ENCODE measurements at regions not wholly inside any gene's neighbourhood (a gene's known extent, or its start where the extent isn't known, plus 50 kb on each side); places are given as distances from the start of the nearest gene placed in this dataset.

GRCh38 chr5:14057289-14057688, 85.9 kb upstream of the TRIO start:
- Histone ChIP-seq H3K27ac (ENCODE audit: control insufficient read depth, insufficient read depth, low read length) (no peak overlapping the region), H3K9me1 (ENCODE audit: control insufficient read depth, extremely low read depth, insufficient read depth, low read length) (no peaks in the 10 kb centered on the region), H3K27me3 (ENCODE audit: control insufficient read depth, extremely low read depth, insufficient read depth, low read length) (no peaks in the 10 kb centered on the region), H3K36me3 (ENCODE audit: control insufficient read depth in 2 of 2, extremely low read depth in 1 of 2, insufficient read depth in 2 of 2, low read length in 2 of 2) (no peaks in the 10 kb centered on the region), H2AFZ (ENCODE audit: control insufficient read depth, low read length) (no peak overlapping the region), H3K4me1 (ENCODE audit: control insufficient read depth, extremely low read depth, insufficient read depth, low read length) (peaks cover 9% of the 10 kb centered on the region), H3K9me3 (ENCODE audit: control insufficient read depth, low read depth, low read length) (no peaks in the 10 kb centered on the region), H3K79me2 (ENCODE audit: control insufficient read depth, insufficient read depth, low read length) (no peaks in the 10 kb centered on the region), H4K20me1 (ENCODE audit: control insufficient read depth, extremely low read depth, insufficient read depth, low read length) (no peaks in the 10 kb centered on the region), H3K4me3 (ENCODE audit: control insufficient read depth in 2 of 3, extremely low read depth in 1 of 3, insufficient read depth in 2 of 3, low read depth in 1 of 3, low read length in 3 of 3) (no peak overlapping the region), H3K9ac (ENCODE audit: control insufficient read depth, extremely low read depth, insufficient read depth, low read length) (no peak overlapping the region), H3K4me2 (ENCODE audit: control insufficient read depth, extremely low read depth, insufficient read depth, low read depth, low read length) (no peak overlapping the region)
- dilution Hi-C loops (cut with MboI; ENCODE audit: extremely low pct_ligation_motif_present, low sequenced_read_pairs), result no loop called here
- TF ChIP-seq, protein P1, sequence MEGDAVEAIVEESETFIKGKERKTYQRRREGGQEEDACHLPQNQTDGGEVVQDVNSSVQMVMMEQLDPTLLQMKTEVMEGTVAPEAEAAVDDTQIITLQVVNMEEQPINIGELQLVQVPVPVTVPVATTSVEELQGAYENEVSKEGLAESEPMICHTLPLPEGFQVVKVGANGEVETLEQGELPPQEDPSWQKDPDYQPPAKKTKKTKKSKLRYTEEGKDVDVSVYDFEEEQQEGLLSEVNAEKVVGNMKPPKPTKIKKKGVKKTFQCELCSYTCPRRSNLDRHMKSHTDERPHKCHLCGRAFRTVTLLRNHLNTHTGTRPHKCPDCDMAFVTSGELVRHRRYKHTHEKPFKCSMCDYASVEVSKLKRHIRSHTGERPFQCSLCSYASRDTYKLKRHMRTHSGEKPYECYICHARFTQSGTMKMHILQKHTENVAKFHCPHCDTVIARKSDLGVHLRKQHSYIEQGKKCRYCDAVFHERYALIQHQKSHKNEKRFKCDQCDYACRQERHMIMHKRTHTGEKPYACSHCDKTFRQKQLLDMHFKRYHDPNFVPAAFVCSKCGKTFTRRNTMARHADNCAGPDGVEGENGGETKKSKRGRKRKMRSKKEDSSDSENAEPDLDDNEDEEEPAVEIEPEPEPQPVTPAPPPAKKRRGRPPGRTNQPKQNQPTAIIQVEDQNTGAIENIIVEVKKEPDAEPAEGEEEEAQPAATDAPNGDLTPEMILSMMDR (optimal IDR thresholded peaks at IDR 0.05 in 1 of 3, IDR thresholded peaks at IDR 0.05 in 1 of 3, conservative IDR thresholded peaks at IDR 0.05 in 1 of 3; ENCODE audit: extremely low read depth in 1 of 3, insufficient read depth in 2 of 3, low read length in 3 of 3), result no peak
- TF ChIP-seq EZH2 (IDR thresholded peaks at IDR 0.05; ENCODE audit: low read length), result no peak
- no peak for DNase-seq (ENCODE audit: low read depth, low spot score)
- FAIRE-seq, result no peak

- DNase-seq (ENCODE audit: low read depth, low spot score) (no peak), FAIRE-seq (no peak)
- no peak overlapping the region for H3K27ac ChIP-seq (ENCODE audit: control insufficient read depth, insufficient read depth, low read length)
- H3K4me2 ChIP-seq (ENCODE audit: control insufficient read depth, extremely low read depth, insufficient read depth, low read depth, low read length), result no peak overlapping the region
- no peaks in the 10 kb centered on the region for H4K20me1 ChIP-seq (ENCODE audit: control insufficient read depth, extremely low read depth, insufficient read depth, low read length)
- H3K9me3 ChIP-seq (ENCODE audit: control insufficient read depth, low read depth, low read length), result no peaks in the 10 kb centered on the region
- TF ChIP-seq EZH2 (IDR thresholded peaks at IDR 0.05; ENCODE audit: low read length), result no peak
- TF ChIP-seq, protein P1 (optimal IDR thresholded peaks at IDR 0.05 in 1 of 3, IDR thresholded peaks at IDR 0.05 in 1 of 3, conservative IDR thresholded peaks at IDR 0.05 in 1 of 3; ENCODE audit: extremely low read depth in 1 of 3, insufficient read depth in 2 of 3, low read length in 3 of 3), result no peak
- H3K79me2 ChIP-seq (ENCODE audit: control insufficient read depth, insufficient read depth, low read length), result no peaks in the 10 kb centered on the region
- H3K9ac ChIP-seq (ENCODE audit: control insufficient read depth, extremely low read depth, insufficient read depth, low read length), result no peak overlapping the region
- peaks cover 9% of the 10 kb centered on the region for H3K4me1 ChIP-seq (ENCODE audit: control insufficient read depth, extremely low read depth, insufficient read depth, low read length)
- no peaks in the 10 kb centered on the region for H3K36me3 ChIP-seq (ENCODE audit: control insufficient read depth in 2 of 2, extremely low read depth in 1 of 2, insufficient read depth in 2 of 2, low read length in 2 of 2)
- H3K4me3 ChIP-seq (ENCODE audit: control insufficient read depth in 2 of 3, extremely low read depth in 1 of 3, insufficient read depth in 2 of 3, low read depth in 1 of 3, low read length in 3 of 3), result no peak overlapping the region
- H3K9me1 ChIP-seq (ENCODE audit: control insufficient read depth, extremely low read depth, insufficient read depth, low read length), result no peaks in the 10 kb centered on the region
- H2AFZ ChIP-seq (ENCODE audit: control insufficient read depth, low read length), result no peak overlapping the region
- no peaks in the 10 kb centered on the region for H3K27me3 ChIP-seq (ENCODE audit: control insufficient read depth, extremely low read depth, insufficient read depth, low read length)
- dilution Hi-C loops (cut with MboI; ENCODE audit: extremely low pct_ligation_motif_present, low sequenced_read_pairs), result no loop called here
Observed at GRCh38 chr5:14056039-14056438, 87.1 kb upstream of the TRIO start.
